ENCODE measurements at regions not wholly inside any gene's neighbourhood (a gene's known extent, or its start where the extent isn't known, plus 50 kb on each side); places are given as distances from the start of the nearest gene placed in this dataset.
"Not testable (repeated sequence)": the region's sequence is repeated elsewhere in the genome, so short reads cannot be mapped to it uniquely, and the experiment has no call there.

- H3K9ac ChIP-seq (ENCODE audit: low read length), result no peak overlapping the region
- no peaks in the 10 kb centered on the region for H3K9me2 ChIP-seq (replicated peaks; ENCODE audit: insufficient read depth, low read length)
- H3K27me3 ChIP-seq (replicated peaks; ENCODE audit: insufficient read depth, low read length), result no peaks in the 10 kb centered on the region
- H3K9me3 ChIP-seq (replicated peaks; ENCODE audit: insufficient read depth, low read length), result no peaks in the 10 kb centered on the region
- H3K4me3 ChIP-seq (ENCODE audit: low read length), result no peak overlapping the region
- H3K4me2 ChIP-seq (ENCODE audit: low read depth, low read length), result no peak overlapping the region
- no peaks in the 10 kb centered on the region for H3K36me3 ChIP-seq (replicated peaks; ENCODE audit: insufficient read depth, low read length)
- no peaks in the 10 kb centered on the region for H3K4me1 ChIP-seq (ENCODE audit: low read length)
- H3F3A ChIP-seq (ENCODE audit: insufficient read depth, low read length), result no peaks in the 10 kb centered on the region
- no peak for TF ChIP-seq EZH2 (optimal IDR thresholded peaks at IDR 0.05; ENCODE audit: low read depth, low read length)
- no peaks in the 10 kb centered on the region for H3K79me2 ChIP-seq (ENCODE audit: low read length)
- no peaks in the 10 kb centered on the region for H4K20me1 ChIP-seq (ENCODE audit: insufficient read depth, low read length)
- no peak overlapping the region for H2AFZ ChIP-seq (ENCODE audit: low read length)
- no peak for DNase-seq
- no peak overlapping the region for H3K27ac ChIP-seq (ENCODE audit: low read length)
Observed at GRCh38 chr7:68622500-68622899, 975.8 kb upstream of the AUTS2 start.

- no peak for TF ChIP-seq EZH2 (optimal IDR thresholded peaks at IDR 0.05; ENCODE audit: low read depth, low read length)
- no peak for TF ChIP-seq CTCF (IDR thresholded peaks at IDR 0.05; ENCODE audit: low read length)
- Histone ChIP-seq H3K27me3 (replicated peaks; ENCODE audit: insufficient read depth, low read length) (no peaks in the 10 kb centered on the region), H3K79me2 (ENCODE audit: low read length) (no peaks in the 10 kb centered on the region), H3K27ac (ENCODE audit: low read length) (no peak overlapping the region), H3K4me2 (ENCODE audit: low read depth, low read length) (no peak overlapping the region), H3K9me2 (replicated peaks; ENCODE audit: insufficient read depth, low read length) (no peaks in the 10 kb centered on the region), H3K4me3 (ENCODE audit: low read length) (no peak overlapping the region), H2AFZ (ENCODE audit: low read length) (no peak overlapping the region), H3K9ac (ENCODE audit: low read length) (no peak overlapping the region), H3K36me3 (replicated peaks; ENCODE audit: insufficient read depth, low read length) (no peaks in the 10 kb centered on the region), H3F3A (ENCODE audit: insufficient read depth, low read length) (no peaks in the 10 kb centered on the region), H3K4me1 (ENCODE audit: low read length) (no peaks in the 10 kb centered on the region), H4K20me1 (ENCODE audit: insufficient read depth, low read length) (no peaks in the 10 kb centered on the region), H3K9me3 (replicated peaks; ENCODE audit: insufficient read depth, low read length) (no peaks in the 10 kb centered on the region)
- no peak for DNase-seq
Observed at GRCh38 chr7:68623030-68623429, 975.2 kb upstream of the AUTS2 start.

GRCh38 chr7:68627247-68627864 is 970.9 kb upstream of the AUTS2 start:
- Histone ChIP-seq H3K9ac (ENCODE audit: low read length) (no peak overlapping the region), H3K27ac (ENCODE audit: low read length) (no peak overlapping the region), H3K27me3 (replicated peaks; ENCODE audit: insufficient read depth, low read length) (no peaks in the 10 kb centered on the region), H4K20me1 (ENCODE audit: insufficient read depth, low read length) (no peaks in the 10 kb centered on the region), H3K36me3 (replicated peaks; ENCODE audit: insufficient read depth, low read length) (no peaks in the 10 kb centered on the region), H3K4me3 (ENCODE audit: low read length) (no peak overlapping the region), H3K9me2 (replicated peaks; ENCODE audit: insufficient read depth, low read length) (no peaks in the 10 kb centered on the region), H3K79me2 (ENCODE audit: low read length) (no peaks in the 10 kb centered on the region), H3K4me2 (ENCODE audit: low read depth, low read length) (no peak overlapping the region), H2AFZ (ENCODE audit: low read length) (no peak overlapping the region), H3F3A (ENCODE audit: insufficient read depth, low read length) (no peaks in the 10 kb centered on the region), H3K4me1 (ENCODE audit: low read length) (no peaks in the 10 kb centered on the region), H3K9me3 (replicated peaks; ENCODE audit: insufficient read depth, low read length) (no peaks in the 10 kb centered on the region)
- TF ChIP-seq EZH2phosphoT487 (IDR thresholded peaks at IDR 0.05; ENCODE audit: low read length) (no peak), CTCF (IDR thresholded peaks at IDR 0.05; ENCODE audit: low read length) (no peak), EZH2 (optimal IDR thresholded peaks at IDR 0.05; ENCODE audit: low read depth, low read length) (no peak)
- DNase-seq, result no peak

- not testable (repeated sequence) for H4K20me1 ChIP-seq (ENCODE audit: insufficient read depth, low read length); DNase-seq; H3K79me2 ChIP-seq (ENCODE audit: low read length); H3F3A ChIP-seq (ENCODE audit: insufficient read depth, low read length); H2AFZ ChIP-seq (ENCODE audit: low read length); H3K27ac ChIP-seq (ENCODE audit: low read length); H3K27me3 ChIP-seq (replicated peaks; ENCODE audit: insufficient read depth, low read length); H3K9ac ChIP-seq (ENCODE audit: low read length); H3K4me2 ChIP-seq (ENCODE audit: low read depth, low read length); H3K4me3 ChIP-seq (ENCODE audit: low read length); H3K36me3 ChIP-seq (replicated peaks; ENCODE audit: insufficient read depth, low read length); H3K9me2 ChIP-seq (replicated peaks; ENCODE audit: insufficient read depth, low read length); H3K4me1 ChIP-seq (ENCODE audit: low read length); H3K9me3 ChIP-seq (replicated peaks; ENCODE audit: insufficient read depth, low read length)
Observed at GRCh38 chr7:68630914-68631313, 967.4 kb upstream of the AUTS2 start.
